Skeletal muscle satellite cell (primary cell): ENCODE measurements at regions not wholly inside any gene's neighbourhood (a gene's known extent, or its start where the extent isn't known, plus 50 kb on each side); places are given as distances from the start of the nearest gene placed in this dataset.

Source experiments
- H3K27me3 ChIP-seq: 2 replicates; pipeline ENCODE4 v1.7.0; 2013; ENCODE audit warnings: low read length; ENCODE audit not compliant: control insufficient read depth, insufficient read depth
- H3K36me3 ChIP-seq: 2 replicates; pipeline ENCODE4 v1.7.0; 2013; ENCODE audit warnings: mild to moderate bottlenecking, control low read depth, low read length; ENCODE audit not compliant: insufficient read depth
- H3K4me1 ChIP-seq: 2 replicates; pipeline ENCODE4 v1.7.0; 2013; ENCODE audit warnings: low read length; ENCODE audit not compliant: control insufficient read depth, insufficient read depth
- H3K4me2 ChIP-seq: 2 replicates; pipeline ENCODE4 v1.7.0; 2013; ENCODE audit warnings: mild to moderate bottlenecking, low read length
- H3K4me3 ChIP-seq: 2 replicates; pipeline ENCODE4 v1.7.0; 2013; ENCODE audit warnings: low read length
- H3K9ac ChIP-seq: 2 replicates; pipeline ENCODE4 v1.7.0; 2013; ENCODE audit warnings: mild to moderate bottlenecking, low read depth, low read length, moderate library complexity
- H3K9me3 ChIP-seq: replicated peaks from 2 replicates; pipeline ENCODE4 v1.7.0; 2013; ENCODE audit warnings: mild to moderate bottlenecking, control low read depth, low read length

DNA sequence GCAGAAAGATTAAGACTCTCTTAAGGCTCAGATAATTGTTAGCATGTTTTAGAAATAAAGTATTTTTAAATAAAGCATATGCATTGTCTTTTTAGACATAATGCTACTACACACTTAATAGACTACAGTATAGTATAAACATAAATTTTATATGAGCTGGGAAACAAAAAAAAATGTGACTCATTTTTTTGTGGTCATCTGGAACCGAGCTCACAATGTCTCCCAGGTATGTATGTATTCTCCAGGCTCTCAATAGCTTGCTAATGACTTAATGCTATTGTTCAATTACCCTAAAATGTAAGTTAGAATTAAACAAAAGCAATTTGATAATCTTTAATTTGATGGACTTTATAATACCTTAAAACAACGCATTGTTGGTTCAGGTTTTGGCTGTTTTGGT lies 167.2 kb downstream of the NUP35 start:
- H3K9me3 ChIP-seq, result no peaks in the 10 kb centered on the region
- no peaks in the 10 kb centered on the region for H3K27me3 ChIP-seq
- no peaks in the 10 kb centered on the region for H3K36me3 ChIP-seq
- H3K4me2 ChIP-seq, result no peak overlapping the region
- H3K9ac ChIP-seq, result no peak overlapping the region
- no peak overlapping the region for H3K4me3 ChIP-seq
- no peaks in the 10 kb centered on the region for H3K4me1 ChIP-seq

DNA sequence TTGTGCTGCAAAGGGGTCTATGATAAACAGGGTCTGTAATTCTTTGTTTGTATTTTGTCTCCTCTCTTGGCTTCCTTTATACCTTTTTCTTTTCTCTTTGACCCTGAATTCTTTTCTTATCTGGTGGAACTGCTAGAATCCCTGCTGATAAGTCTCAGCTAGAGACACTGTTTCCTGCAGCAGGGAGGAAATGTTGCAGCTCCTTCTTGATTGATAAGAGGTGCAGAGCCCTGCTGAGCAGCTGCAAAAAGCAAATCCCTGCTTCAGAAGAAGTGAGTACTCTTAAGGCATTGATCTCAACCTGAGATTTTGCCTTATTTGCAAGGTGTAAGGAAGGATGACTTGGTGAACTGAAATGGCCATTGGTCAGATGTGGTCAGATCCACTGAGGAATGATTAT lies 167.8 kb downstream of the NUP35 start:
- Histone ChIP-seq H3K4me1 (no peaks in the 10 kb centered on the region), H3K36me3 (no peaks in the 10 kb centered on the region), H3K9me3 (no peaks in the 10 kb centered on the region), H3K27me3 (no peaks in the 10 kb centered on the region), H3K9ac (no peak overlapping the region), H3K4me3 (no peak overlapping the region), H3K4me2 (no peak overlapping the region)

DNA sequence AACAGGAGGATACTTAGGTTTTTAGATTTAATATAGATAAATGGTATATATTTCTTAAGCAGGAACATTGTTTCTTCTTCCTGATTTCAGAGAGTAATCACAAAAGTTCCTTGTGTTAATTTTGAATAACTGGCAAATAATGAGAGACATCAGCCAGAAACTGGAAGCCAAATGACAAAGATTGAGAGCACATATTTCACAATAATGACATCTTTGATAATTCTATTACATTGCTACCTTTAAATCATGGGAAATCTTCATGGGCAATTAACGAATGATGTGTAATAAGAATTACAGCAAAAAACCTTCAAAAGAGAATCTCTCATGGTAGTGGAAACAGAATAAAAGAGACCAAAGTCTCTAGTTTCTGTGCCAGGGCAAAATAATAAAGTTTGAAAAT lies 215.1 kb downstream of the NUP35 start:
- Histone ChIP-seq H3K4me2 (no peak overlapping the region), H3K36me3 (no peaks in the 10 kb centered on the region), H3K4me1 (no peaks in the 10 kb centered on the region), H3K9ac (no peak overlapping the region), H3K4me3 (no peak overlapping the region), H3K27me3 (no peaks in the 10 kb centered on the region), H3K9me3 (no peaks in the 10 kb centered on the region)

DNA sequence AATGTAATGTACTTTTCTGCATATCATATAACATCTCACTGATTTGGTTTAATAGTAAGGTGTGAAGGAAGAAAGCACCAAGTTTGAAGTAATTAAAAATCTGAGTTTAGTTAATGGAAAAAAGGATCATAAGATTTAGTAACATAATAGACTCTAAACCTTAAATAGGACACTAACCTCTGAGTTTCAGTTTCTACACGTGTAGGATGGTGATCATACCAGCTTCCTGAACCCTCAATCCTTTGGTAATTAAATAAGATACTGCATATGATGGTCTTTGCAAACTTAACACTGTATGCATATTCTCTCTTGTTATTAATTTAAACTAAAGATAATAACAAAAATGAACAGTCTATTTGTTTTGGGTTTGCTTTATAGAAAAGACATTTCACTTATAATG lies 216.8 kb downstream of the NUP35 start:
- H3K9ac ChIP-seq, result no peak overlapping the region
- H3K27me3 ChIP-seq, result no peaks in the 10 kb centered on the region
- no peaks in the 10 kb centered on the region for H3K36me3 ChIP-seq

DNA sequence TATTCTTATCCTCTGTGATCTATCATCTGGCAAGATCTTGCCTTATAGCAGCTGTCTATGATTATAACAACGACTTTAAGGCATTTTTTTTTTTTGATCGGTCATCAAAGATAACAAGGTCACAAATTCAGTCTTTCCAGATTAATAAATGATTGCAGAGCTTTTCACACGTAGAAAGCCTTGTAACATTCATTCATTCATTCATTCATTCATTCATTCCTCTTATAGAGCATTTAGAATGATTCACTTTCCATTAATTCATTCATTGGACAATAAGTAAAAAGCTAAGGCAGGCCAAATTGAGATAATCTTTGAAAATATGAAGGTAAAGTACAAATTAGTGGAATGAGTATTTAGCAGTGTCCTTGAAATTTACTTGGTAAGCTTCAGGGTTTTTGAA lies 223.7 kb downstream of the NUP35 start:
- Histone ChIP-seq H3K36me3 (no peaks in the 10 kb centered on the region), H3K9ac (no peak overlapping the region), H3K4me2 (no peak overlapping the region), H3K4me1 (no peaks in the 10 kb centered on the region), H3K4me3 (no peak overlapping the region), H3K9me3 (no peaks in the 10 kb centered on the region), H3K27me3 (no peaks in the 10 kb centered on the region)

More for the DNA sequence above, 216.8 kb downstream of the NUP35 start:
- Histone ChIP-seq H3K4me3 (no peak overlapping the region), H3K4me1 (no peaks in the 10 kb centered on the region), H3K9me3 (no peaks in the 10 kb centered on the region), H3K4me2 (no peak overlapping the region)

DNA sequence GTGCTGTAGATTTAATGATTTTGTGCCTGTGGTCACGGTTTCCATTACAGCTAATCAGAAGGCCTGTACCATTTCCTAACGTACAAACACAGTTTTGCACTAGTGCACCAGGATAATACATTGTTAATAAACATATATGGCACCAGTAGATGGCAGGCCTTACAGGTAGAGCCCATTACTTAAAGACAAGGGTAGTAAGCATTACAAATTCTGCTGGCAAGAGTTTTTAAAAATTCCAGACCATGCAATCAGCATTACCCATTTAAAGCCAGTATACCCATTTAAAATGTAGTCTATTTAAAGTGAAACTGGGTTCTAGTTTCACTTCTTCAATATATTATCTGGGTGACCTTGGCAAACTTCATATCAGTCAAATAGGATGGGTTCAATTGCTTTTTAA lies 224.2 kb downstream of the NUP35 start:
- Histone ChIP-seq H3K9ac (no peak overlapping the region), H3K4me3 (no peak overlapping the region), H3K9me3 (no peaks in the 10 kb centered on the region), H3K36me3 (no peaks in the 10 kb centered on the region), H3K4me2 (no peak overlapping the region), H3K4me1 (no peaks in the 10 kb centered on the region), H3K27me3 (no peaks in the 10 kb centered on the region)

DNA sequence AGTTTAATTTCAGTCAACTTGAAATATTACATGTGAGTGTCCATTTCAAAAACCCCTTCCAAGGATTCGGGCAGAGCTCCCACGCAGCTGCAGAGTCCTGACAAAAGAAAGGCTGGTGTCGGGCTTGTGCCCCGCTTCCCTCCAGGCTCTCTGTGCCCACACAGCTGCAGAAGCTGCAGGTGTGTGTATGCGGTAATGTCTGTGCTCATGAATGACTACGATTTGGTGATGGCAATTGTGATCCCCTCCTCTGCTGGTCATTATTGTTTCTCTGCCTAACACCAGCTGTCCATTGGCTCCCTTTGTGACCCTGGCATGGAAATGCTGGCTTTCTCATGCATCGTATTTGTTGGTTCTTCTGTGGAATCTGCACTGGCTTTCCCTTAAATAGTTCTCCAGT lies 224.8 kb downstream of the NUP35 start:
- peak overlapping the region; percentile 13 for H3K4me2 ChIP-seq
- no peak overlapping the region for H3K9ac ChIP-seq

DNA sequence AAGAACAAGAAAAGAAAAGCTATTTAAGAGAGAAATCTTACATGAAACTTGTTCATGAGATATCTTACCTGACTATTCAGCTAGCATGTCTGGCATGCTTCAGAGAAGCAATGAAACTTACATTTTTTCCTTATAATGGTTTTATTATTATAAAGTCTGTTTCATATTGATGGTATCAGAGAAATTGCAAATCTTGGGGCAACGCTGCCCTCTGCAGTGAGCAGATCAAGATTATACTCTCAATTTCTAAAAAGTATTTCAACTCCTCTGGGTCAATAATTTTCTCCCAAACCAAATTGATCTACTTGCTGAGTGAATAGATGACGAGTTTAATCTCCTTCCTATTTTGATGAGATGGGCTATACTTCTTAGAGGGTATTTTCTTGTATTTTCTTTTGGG lies 235.6 kb downstream of the NUP35 start:
- no peaks in the 10 kb centered on the region for H3K27me3 ChIP-seq
- no peaks in the 10 kb centered on the region for H3K36me3 ChIP-seq
- H3K9me3 ChIP-seq, result no peaks in the 10 kb centered on the region
- H3K4me3 ChIP-seq, result no peak overlapping the region
- H3K4me1 ChIP-seq, result no peaks in the 10 kb centered on the region
- no peak overlapping the region for H3K9ac ChIP-seq
- no peak overlapping the region for H3K4me2 ChIP-seq

More for the DNA sequence above, 224.8 kb downstream of the NUP35 start:
- Histone ChIP-seq H3K27me3 (no peaks in the 10 kb centered on the region), H3K4me1 (no peaks in the 10 kb centered on the region), H3K9me3 (no peaks in the 10 kb centered on the region), H3K36me3 (no peaks in the 10 kb centered on the region), H3K4me3 (peak overlapping the region; percentile 22)

DNA sequence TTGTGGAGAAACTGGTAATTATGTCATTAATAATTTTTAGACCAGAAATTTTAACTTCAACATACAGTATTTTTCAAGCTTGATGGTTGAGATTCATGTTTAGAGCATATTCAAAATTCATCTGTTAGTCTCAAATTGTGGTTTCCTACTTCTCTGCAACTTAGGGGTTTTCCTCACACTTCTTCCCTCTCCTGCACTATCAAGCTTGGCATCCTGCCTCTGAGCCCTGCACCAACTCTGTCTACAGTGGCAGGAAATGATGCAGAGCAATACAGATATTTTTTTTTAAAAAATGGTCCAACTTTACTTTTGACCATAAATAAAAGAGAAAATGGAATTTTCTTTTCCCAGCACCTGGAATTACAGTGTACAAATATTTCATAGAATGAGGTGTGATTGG lies 247.3 kb downstream of the NUP35 start:
- no peaks in the 10 kb centered on the region for H3K4me1 ChIP-seq
- no peaks in the 10 kb centered on the region for H3K36me3 ChIP-seq
- H3K9ac ChIP-seq, result no peak overlapping the region
- H3K4me3 ChIP-seq, result no peak overlapping the region
- no peak overlapping the region for H3K4me2 ChIP-seq
- H3K27me3 ChIP-seq, result no peaks in the 10 kb centered on the region
- no peaks in the 10 kb centered on the region for H3K9me3 ChIP-seq

DNA sequence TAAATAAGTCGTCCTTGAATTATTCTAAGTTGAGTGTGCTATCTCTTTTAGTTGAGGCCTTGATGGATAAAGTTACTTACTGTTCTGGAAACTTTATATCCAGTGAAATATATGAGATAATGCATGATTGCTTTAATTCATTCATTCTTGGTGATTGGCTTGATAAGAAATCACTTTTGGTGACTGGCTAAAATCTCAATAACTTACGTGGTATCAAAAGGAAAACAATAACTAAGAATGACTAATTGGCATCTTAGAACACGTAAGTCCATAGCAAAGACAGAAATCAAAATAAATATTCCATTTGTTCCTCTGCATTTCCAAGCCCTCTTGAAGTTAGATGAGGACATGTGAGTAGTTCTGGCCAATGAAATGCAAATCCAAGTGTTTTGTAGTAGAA lies 251.6 kb downstream of the NUP35 start:
- no peak overlapping the region for H3K9ac ChIP-seq
- H3K4me1 ChIP-seq, result no peaks in the 10 kb centered on the region
- H3K36me3 ChIP-seq, result no peaks in the 10 kb centered on the region
- H3K9me3 ChIP-seq, result no peaks in the 10 kb centered on the region
- H3K4me3 ChIP-seq, result no peak overlapping the region
- H3K4me2 ChIP-seq, result no peak overlapping the region
- H3K27me3 ChIP-seq, result no peaks in the 10 kb centered on the region

DNA sequence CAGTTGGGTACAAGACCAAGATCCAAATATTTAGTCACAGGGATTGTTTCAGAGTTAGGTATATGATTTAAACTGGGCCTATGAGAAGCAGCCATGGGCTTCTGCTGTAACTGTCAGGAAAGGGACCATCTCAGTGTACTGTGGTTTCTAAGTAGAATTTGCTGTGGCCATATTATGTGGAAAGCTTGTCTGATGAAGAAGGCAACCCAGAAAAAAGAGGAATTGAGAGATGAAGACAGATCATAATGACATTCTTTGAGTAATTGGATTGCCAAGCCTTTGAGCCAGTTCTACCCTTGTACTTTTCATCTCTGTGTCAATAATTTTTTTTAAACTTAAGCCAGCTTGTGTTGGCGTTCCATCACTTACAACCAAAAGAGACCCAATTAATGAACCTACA lies 259.6 kb downstream of the NUP35 start:
- H3K4me2 ChIP-seq, result no peak overlapping the region

DNA sequence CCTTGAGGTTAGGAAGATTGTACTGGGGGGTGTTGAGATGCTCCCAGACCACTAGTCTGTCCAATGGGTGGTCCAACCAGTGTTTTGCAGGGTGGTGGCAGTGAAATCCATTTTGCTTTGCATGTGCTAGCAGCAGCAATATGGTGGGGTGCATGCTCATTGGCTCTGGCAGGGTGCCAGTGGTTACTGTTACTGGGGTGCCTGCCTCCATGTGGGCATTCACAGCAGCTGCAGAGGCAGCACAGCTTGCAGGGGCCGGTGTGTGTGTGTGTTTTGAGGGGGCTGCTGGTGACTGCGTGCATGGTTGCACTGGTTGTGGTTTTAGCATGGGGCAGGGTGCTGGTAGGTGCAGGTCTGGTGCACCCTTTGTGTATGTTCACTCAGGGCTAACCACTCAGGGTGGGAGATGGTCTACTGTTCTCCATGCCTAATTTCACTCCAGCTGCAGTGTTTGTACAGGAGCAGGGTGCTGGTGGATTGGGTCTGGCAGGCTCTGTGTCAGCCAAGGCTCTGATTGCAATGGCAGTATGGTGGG lies 265.4 kb downstream of the NUP35 start:
- H3K9me3 ChIP-seq, result no peaks in the 10 kb centered on the region
- no peak overlapping the region for H3K9ac ChIP-seq
- H3K27me3 ChIP-seq, result no peaks in the 10 kb centered on the region
- H3K36me3 ChIP-seq, result no peaks in the 10 kb centered on the region
- H3K4me2 ChIP-seq, result no peak overlapping the region
- H3K4me3 ChIP-seq, result no peak overlapping the region
- no peaks in the 10 kb centered on the region for H3K4me1 ChIP-seq

More for the DNA sequence above, 259.6 kb downstream of the NUP35 start:
- Histone ChIP-seq H3K36me3 (no peaks in the 10 kb centered on the region), H3K27me3 (no peaks in the 10 kb centered on the region), H3K9ac (no peak overlapping the region), H3K4me3 (no peak overlapping the region), H3K9me3 (no peaks in the 10 kb centered on the region), H3K4me1 (no peaks in the 10 kb centered on the region)
